ENCODE measurements at regions not wholly inside any gene's neighbourhood (a gene's known extent, or its start where the extent isn't known, plus 50 kb on each side); places are given as distances from the start of the nearest gene placed in this dataset.

- Mint-ChIP-seq H3K27me3 (ENCODE audit: insufficient read depth) (peaks cover 15% of the 10 kb centered on the region), H3K36me3 (ENCODE audit: low read depth) (no peaks in the 10 kb centered on the region), H3K9me3 (no peaks in the 10 kb centered on the region), H3K27ac (no peak overlapping the region), H3K4me1 (ENCODE audit: low read depth) (peaks cover 9% of the 10 kb centered on the region), H3K4me3 (no peak overlapping the region)
- no peak for TF ChIP-seq CTCF (IDR thresholded peaks at IDR 0.05)
- no peak for DNase-seq
Observed at GRCh38 chr2:106025796-106026195, 168.3 kb downstream of the UXS1 start.

GRCh38 chr2:106021662-106022028, 172.5 kb downstream of the UXS1 start:
- TF ChIP-seq CTCF (IDR thresholded peaks at IDR 0.05) = no peak
- Mint-ChIP-seq H3K4me3 (no peak overlapping the region), H3K27ac (no peak overlapping the region), H3K4me1 (ENCODE audit: low read depth) (no peaks in the 10 kb centered on the region), H3K36me3 (ENCODE audit: low read depth) (no peaks in the 10 kb centered on the region), H3K9me3 (no peaks in the 10 kb centered on the region), H3K27me3 (ENCODE audit: insufficient read depth) (peaks cover 30% of the 10 kb centered on the region)
- no peak for DNase-seq

DNA sequence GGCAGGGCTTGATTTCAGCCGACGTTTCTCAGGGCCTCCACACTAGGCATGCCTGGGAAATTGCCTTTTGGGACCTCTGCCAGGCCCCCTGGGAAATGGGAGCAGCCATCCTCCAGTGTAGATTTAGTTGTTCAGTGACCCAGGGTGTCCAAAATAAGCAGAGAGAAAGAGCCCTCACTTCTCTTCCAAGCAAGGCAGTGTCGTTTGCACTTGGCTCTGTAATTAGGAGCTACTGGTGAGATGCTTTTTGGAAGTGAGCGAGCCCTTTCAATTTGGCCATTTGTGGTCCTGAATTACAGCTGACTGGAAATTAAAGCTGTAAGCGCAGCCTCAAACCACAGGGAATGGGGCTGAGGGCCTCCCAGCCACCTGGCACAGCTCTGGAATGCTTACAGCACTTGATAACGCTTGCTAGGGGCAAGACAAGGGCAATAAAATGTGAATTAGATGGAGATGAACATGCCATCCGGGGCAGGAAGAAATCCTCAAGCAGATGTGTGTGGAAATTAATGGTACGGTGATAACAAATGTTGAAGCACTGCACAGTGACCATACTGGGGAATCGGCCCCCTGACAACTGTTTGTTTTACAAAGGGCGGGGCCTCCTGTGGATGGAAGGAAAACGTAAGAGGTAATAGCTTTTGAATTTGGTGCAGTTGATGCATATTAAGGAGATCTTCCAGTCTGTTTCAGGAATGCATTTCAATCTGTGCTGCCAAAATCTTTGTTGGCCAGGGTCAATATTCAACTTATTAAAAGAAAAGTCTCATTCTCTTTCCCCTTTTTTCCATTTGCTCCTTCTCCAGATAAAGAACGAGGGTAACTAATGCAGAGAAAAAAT, 173.1 kb downstream of the UXS1 start:
- Mint-ChIP-seq H3K9me3 (no peaks in the 10 kb centered on the region), H3K27ac (no peak overlapping the region), H3K27me3 (ENCODE audit: insufficient read depth) (peaks cover 30% of the 10 kb centered on the region), H3K36me3 (ENCODE audit: low read depth) (no peaks in the 10 kb centered on the region), H3K4me1 (ENCODE audit: low read depth) (no peaks in the 10 kb centered on the region), H3K4me3 (no peak overlapping the region)
- no peak for DNase-seq
- no peak for TF ChIP-seq CTCF (IDR thresholded peaks at IDR 0.05)

DNA sequence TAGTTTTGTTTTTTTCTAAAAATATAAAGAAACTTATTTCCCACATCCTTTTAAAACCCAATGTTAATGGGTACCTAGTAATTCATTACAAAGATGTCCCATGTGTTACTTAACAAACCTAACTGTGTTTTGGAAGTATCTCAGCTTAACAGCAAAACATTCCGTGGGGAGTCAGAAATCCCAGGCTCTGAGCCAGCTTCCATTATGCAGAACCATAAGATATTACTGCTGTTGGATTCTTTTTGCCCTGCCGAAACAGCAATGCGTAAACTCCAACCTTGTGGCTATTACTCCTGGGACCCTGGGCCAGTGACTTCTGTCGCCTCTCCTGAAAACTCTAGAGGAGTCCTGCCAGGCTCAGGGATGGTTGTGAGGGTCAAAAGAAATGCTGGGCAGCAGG, 174.1 kb downstream of the UXS1 start:
- Mint-ChIP-seq H3K27me3 (ENCODE audit: insufficient read depth) (peaks cover 27% of the 10 kb centered on the region), H3K27ac (no peak overlapping the region), H3K4me3 (no peak overlapping the region), H3K4me1 (ENCODE audit: low read depth) (no peaks in the 10 kb centered on the region), H3K9me3 (no peaks in the 10 kb centered on the region), H3K36me3 (ENCODE audit: low read depth) (no peaks in the 10 kb centered on the region)
- no peak for DNase-seq
- TF ChIP-seq CTCF (IDR thresholded peaks at IDR 0.05) = no peak

DNA sequence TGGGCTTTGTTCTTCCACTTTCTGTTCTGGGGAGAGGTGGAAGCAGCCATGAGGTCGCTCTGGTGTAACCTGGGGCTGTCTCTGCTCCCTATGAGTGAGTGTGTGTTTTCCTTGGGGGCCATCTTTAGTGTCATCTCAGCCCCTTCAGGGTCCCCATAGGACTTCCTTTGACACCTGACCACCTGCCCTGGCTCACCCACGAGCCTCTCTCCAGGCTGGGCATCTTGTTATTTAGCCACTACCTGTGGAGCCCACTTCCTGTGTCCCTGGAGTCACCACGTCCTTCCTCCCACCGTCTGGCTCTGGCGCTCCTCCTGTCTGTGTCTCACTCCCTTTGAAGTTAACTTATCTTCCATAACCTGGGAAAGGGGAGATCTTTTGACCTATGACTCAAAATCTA, 176.0 kb downstream of the UXS1 start:
- Mint-ChIP-seq H3K4me1 (ENCODE audit: low read depth) (no peaks in the 10 kb centered on the region), H3K4me3 (no peak overlapping the region), H3K36me3 (ENCODE audit: low read depth) (no peaks in the 10 kb centered on the region), H3K27me3 (ENCODE audit: insufficient read depth) (peaks cover 21% of the 10 kb centered on the region), H3K9me3 (no peaks in the 10 kb centered on the region), H3K27ac (no peak overlapping the region)
- no peak for TF ChIP-seq CTCF (IDR thresholded peaks at IDR 0.05)
- DNase-seq = no peak
